ENCODE measurements at regions not wholly inside any gene's neighbourhood (a gene's known extent, or its start where the extent isn't known, plus 50 kb on each side); places are given as distances from the start of the nearest gene placed in this dataset.

GRCh38 chr4:157907226-157907946 is 265.4 kb downstream of the GASK1B start:
- TF ChIP-seq POLR2AphosphoS5 (IDR thresholded peaks at IDR 0.05) = no peak
- no peak for TF ChIP-seq POLR2A (IDR thresholded peaks at IDR 0.05)
- no peak for TF ChIP-seq CTCF (IDR thresholded peaks at IDR 0.05)
- TF ChIP-seq EP300 (IDR thresholded peaks at IDR 0.05) = no peak

Data from sigmoid colon (tissue), 4 donors.